Dedifferentiated amniotic fluid mesenchymal stem cell (primary cell): ENCODE measurements at regions not wholly inside any gene's neighbourhood (a gene's known extent, or its start where the extent isn't known, plus 50 kb on each side); places are given as distances from the start of the nearest gene placed in this dataset.
A peak's percentile ranks its signal among the peaks of the same experiment; 100 is the strongest.
"Not testable (repeated sequence)": the region's sequence is repeated elsewhere in the genome, so short reads cannot be mapped to it uniquely, and the experiment has no call there.

Experiments
- DNase-seq: peaks from one replicate; pipeline ENCODE4 v3.0.0-alpha.2; 2016; ENCODE audit errors: extremely low spot score

GRCh38 chr10:63783882-63784281, 262.7 kb downstream of the REEP3 start:
- no peak for DNase-seq

DNA sequence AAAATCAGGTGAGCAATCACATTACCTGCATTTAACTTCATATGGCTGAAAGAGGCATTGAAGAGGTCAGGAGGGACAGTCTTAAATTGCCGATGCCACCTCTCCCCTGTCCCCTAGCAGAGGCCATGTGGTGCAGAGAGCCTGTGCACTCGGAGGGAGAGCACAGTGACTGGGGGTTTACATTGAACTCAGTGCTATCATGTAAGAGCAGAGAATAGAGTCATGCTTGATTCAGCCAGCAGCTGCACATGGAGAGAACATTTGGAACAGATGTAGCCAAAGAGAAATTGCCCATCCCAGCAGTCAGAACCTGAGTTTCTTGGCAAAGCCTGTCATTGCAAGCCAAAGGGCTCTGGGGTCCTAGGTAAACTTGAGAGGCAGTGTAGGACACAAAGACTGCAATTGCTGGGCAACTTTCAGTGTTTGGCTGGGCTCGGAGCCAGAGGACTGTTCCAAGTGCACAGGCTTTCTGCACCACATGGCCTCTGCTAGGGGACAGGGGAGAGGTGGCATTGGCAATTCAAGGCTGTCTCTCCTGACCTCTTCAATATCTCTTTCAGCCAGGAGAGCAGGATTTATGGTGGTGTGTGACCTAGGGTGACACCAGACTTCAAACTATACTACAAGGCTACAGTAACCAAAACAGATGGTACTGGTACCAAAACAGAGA, 267.1 kb downstream of the REEP3 start:
- no peak for DNase-seq

DNA sequence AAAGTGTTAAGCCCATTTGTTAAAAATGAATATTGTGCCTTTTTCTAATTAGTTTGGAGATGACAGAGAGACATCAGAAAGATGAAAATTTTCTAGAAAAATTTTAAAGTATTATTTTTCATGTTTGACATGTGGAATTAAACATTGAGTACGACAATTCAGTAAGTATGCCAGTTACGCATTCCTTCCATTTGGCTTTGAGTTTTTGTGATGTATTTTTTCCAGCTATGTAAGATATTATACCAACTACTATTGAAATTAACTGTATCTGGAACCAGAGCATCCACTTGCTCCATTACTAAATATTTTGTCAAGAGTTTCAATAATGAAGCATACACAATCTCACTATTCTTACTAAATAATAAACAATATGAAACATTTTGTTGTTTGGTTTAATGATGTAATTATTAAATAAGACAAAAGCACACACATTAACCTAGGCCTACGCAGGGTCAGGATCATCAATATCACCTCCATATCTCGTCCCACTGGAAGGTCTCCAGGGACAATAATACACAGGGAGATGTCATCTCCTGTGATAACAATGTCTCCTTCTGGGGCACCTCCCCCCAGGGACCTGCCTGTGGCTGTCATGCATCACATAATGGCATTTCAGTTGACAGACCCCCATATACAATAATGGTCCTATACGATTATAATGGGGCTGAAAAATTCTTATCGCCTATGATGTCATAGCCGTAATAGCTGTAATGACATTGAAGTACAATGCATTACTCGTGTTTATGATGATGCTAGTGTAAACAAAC, 274.1 kb downstream of the REEP3 start:
- no peak for DNase-seq

DNA sequence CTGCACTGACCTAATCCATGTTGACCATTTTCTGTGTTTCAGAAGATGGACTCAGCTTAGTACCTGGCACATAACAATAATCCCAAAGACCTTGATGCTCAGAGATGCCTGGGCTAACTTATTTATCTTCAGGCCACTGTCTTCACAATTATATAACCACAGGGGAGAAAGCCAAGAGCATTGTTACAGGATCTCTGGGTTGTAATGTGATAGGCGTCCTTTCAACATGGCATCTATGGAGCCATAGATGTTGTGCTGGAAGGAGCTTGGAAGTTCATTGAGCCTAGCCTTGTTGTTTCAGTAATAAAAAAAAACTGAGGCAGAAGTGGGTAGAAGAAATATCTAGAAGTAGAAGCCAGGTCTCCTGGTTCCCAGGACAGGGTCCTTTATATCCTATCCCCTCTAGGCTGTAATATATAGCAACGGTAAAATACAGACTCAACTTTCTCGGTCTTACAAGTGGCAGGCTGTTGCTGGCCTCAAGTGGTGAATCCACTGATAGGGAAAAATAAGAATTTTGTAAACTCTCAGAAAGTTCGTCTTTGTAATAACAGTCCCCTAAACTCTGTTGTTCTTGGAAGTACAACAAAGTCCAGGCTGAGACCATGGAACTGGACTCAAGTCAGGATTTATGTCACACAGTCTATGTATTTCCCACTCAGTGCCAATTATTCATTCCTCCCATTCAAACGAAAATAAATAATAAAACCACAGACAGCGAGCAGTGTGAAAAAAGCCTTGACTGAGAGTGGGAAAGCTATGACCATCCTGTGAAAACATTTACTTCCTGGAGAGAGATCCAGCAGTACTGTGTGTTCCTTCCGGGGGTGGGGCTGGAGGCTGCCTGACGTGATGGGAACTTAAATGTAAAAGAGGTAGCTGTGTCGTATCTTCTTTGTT, 277.6 kb downstream of the REEP3 start:
- peak; percentile 64 for DNase-seq

DNA sequence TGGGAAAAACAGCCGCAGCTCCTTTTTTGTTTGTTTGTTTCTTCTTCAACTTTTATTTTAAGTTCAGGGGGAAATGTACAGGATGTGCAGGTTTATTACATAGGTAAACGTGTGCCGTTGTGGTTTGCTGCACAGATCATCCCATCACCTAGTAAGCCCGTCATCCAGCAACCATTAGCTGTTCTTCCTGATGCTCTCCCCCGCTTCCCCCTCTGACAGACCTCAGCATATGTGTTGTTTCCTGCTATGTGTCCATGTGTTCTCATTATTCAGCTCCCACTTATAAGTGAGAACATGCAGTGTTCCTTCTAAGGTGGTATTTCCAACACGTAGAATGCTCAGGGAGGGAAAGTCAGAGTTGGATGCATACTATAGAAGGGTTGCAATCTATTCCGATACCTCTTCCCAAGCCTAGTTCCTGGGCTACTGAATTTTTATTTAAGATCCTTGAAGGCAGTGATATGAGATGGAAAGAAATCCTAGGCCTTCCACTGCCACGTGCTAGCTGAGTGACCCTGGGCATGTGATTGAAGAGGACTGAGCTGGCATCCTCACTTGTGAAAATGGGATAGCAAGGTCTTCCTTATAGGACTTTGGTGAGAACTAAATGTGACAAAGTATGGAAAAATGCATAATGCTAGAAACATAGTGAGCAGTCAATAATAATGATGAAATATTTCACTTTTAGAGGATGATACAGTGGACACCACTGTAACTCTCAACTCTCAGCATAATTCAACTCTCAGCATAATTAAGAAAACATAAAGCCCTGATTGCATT, 278.5 kb downstream of the REEP3 start:
- DNase-seq = no peak

DNA sequence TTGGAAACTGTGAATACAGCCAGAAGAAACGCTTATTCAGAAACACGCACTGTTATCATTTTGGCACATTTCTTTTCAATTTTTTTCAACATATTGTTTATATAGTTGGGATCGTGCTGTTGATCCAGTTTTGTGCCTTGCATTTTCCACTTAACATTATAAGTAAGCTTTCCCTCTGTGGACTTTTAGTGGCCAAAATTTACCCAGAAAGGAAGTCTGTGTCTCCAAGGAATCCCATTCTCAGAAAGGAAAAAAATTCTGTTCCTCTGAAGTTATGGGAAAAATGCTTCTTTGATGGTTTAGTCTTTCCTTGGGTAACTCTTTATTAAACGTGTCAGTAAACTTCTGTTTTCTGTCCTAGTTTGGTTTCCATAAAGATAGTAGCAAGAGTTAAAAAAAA, 280.0 kb downstream of the REEP3 start:
- DNase-seq = no peak

DNA sequence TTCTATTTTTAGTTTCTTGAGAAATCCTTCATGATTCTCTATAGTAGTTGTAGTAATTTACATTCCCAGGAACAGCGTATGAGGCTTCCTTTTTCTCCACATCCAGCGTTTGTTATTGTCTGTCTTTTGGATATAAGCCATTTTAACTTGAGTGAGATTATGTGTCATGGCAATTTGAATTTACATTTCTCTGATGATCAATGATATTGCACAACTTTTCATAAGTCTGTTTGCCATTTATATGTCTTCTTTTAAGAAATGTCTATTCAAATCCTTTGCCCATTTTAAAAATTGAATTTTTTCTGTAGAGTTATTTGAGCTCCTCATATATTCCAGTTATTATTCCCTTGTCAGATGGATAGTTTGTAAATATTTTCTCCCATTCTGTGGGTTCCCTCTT, 285.1 kb downstream of the REEP3 start:
- DNase-seq = no peak

DNA sequence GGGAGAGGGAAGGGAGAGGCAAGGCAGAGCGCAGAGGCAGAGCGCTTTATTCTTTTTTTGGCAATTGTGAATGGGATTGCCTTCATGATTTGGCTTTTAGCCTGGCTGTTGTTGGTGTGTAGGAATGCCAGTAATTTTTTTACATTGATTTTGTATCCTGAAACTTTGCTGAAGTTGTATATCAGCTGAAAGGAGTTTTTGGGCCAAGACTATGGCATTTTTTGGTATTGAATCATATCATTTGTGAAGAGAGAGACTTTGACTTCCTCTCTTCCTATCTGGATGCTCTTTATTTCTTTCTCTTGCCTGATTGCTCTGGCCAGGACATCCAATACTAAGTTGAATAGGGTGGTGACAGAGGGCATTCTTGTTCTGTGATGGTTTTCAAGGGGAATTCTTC, 291.3 kb downstream of the REEP3 start:
- no peak for DNase-seq

DNA sequence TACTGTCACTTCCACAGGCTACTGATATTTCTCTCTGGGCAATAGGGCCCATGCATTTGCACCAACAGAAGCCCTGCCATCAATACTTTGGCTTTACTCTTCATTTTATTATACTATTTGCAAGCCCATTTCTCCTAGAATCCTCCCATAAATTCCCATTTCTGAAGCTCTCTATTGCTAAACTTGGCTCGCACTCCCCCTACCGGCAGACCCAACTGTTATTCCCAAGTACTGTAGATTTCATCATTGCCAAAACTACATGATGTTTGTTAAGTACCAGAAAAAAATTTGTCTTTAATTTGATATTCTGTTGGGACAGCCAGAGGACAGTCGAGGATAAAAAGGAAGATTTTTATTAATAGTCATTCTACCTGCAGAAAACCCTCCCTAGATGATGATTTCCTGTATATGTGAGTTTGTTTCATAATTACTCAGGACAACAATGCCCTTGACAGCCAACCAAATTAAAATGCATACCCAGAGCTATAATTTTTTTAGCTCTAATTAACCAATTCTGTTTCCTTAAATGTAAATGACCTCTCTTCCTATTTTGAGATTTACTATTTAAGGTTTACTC, 298.6 kb downstream of the REEP3 start:
- DNase-seq = peak; percentile 83

DNA sequence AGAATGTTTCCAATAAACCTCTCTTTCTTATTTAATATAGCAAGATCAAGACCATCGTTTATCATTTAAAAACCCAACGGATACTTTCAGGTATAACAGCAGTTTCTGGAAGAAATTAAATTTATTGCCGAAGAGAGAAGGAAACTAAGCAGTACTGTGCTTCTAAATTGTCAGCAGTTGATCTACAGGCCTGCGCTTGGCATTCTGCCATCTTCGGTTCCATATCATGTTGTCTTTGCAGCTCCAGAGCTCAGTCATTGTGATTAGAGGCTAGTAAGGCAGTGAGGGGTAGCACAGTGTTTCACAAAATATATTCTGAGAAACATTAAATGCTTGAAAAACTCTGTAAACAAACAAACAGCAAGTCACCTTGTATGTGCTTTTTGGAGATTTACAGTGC, 301.3 kb downstream of the REEP3 start:
- DNase-seq = no peak

- no peak for DNase-seq
Measured at GRCh38 chr10:63825111-63825510, 303.9 kb downstream of the REEP3 start.

- DNase-seq = no peak
Measured at GRCh38 chr10:63825766-63826165, 304.6 kb downstream of the REEP3 start.

- not testable (repeated sequence) for DNase-seq
Measured at GRCh38 chr10:63827018-63827417, 305.8 kb downstream of the REEP3 start.

DNA sequence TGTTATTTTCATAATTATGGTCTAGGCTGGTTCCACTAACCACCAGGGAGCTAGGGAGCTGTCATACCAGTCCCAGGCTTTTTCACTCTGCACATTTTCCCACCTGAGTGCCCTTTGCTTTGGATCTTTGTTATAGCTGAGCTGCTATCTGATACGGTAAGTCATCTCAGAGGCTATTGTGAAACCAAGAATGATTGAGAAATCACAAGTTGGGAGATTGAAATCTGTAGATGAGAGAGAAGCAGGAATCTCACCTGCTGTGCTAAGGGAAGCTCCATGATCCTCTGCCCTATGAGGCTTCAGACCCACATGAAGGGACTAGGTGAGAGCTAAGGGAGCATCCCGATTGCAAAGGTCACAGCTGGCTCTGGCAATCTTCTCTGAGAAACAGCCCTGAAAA, 307.8 kb downstream of the REEP3 start:
- no peak for DNase-seq

DNA sequence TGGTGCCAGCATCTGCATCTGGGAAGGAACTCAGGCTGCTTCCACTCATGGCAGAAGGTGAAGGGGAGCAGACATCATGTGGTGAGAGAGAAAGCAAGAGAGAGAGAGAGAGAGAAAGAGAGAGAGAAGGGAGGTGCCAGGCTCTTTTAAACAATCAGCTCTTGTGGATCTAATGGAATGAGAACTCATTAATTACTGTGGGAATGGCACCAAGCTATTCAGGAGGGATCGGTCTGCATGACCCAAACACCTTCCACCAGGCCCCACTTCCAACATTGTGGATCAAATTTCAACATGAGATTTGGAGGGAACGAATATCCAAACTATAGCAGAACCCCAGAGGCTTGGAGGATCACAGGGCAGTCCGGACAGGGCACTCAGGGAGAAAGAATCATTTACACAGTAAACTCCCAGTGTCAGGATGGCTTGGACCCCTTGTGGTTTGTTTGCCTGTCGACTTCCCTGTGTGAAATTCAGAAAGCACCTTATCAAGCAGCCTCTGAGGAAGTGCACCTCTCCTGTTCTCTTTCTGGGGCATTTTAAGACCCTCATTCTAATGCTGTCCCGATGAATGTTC, 308.5 kb downstream of the REEP3 start:
- no peak for DNase-seq

- DNase-seq = no peak
Measured at GRCh38 chr10:63832686-63833085, 311.5 kb downstream of the REEP3 start.

DNA sequence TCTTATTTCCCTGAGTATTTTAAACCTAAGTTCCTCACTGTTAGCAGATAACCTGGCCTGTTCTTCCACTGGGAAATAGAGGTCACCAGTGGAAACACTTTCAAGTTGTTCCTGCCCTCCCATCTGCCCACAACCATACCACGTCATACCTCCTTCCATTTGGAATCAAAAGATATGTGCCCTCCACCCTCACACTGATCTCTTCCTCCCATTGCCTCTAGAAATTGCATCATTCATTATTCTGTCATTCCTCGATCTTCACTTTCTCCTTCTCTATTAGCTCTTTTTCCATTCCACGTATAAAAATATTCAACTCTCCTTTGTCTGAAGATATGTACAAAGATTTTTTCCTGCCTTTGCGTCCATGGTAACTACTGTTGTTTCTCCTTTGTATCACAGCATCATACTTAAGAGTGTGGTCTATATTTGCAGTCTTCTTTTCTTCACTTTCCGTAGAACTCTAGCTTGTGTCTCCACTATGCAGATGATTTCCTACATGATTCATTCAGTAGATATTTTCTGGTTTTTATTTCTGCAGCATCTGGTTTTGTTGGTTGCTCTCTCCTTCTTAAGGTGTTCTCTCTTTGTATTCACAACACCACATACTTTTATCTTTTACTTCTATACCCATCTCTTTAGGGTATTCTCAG, 312.3 kb downstream of the REEP3 start:
- no peak for DNase-seq

GRCh38 chr10:63836666-63837442, 315.7 kb downstream of the REEP3 start:
- DNase-seq = no peak

- DNase-seq = no peak
Measured at GRCh38 chr10:63841761-63842160, 320.6 kb downstream of the REEP3 start.

- DNase-seq = no peak
Measured at GRCh38 chr10:63843107-63843506, 321.9 kb downstream of the REEP3 start.
